HG03159 (cell line): ENCODE measurements at regions not wholly inside any gene's neighbourhood (a gene's known extent, or its start where the extent isn't known, plus 50 kb on each side); places are given as distances from the start of the nearest gene placed in this dataset.

Source experiments
- ATAC-seq: cut with Tn5 transposase; IDR thresholded peaks from one replicate; pipeline ENCODE4 v1.9.1; 2021; ENCODE audit warnings: mild to moderate bottlenecking, moderate library complexity; ENCODE audit not compliant: unreplicated experiment

DNA sequence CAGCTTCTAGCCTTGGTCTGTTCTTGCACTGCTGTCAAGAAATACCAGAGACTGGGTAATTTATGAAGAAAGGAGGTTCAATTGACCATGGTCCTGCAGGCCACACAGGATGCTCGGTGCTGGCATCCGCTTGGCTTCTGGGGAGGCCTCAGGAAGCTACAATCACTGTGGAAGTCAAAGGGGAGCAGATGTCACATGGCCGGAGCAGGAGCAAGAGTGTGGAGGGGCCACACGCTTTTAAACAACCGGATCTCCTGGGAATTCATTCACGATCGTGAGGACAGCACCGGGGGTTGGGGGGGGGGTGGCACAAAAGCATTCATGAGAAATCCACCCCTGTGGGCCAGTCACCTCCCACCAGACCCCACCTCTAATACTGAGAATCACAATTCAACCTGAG is 850.4 kb upstream of the SALL3 start:
- ATAC-seq, result no peak

DNA sequence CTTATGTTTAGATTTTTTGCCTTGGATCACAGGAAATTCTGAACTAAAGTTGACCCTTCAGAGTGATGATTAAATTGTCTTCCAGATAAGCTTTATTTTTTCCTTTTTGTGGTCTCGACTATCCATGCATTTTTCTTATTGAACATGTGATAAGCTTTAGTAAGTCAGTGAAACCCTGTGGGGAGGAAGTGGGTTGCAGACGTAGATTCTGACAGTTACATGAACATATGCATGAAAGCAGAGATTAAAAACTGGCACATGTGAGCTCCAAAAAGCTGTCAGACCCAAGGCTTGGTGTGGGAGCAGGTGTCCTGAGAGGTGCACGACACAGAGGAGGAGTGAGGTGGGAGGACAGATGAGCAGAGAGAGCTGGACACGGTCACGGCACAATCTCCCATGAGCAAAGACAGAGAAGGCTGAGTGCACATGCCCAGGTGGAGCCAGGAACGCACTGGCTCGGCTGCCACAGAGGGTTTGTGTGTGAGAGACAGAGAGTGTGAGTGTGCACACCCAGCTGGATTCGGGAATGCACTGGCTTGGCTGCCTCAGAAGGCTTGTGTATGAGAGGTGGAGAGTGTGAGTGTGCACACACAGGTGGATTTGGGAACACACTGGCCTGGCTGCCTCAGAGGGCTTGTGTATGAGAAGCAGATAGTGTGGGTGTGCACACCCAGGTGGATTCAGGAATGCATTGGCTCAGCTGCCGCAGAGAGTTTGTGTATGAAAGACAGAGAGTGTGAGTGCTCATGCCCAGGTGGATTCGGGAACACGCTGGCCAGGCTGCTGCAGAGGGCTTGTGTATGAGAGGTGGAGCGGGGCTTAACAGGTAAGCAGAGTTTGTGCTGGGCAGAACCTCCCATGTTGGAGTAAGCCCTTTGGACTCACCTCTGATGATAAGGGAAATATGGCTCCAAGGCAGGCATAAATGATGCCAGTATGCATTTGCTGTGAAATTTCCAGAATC is 849.1 kb upstream of the SALL3 start:
- no peak for ATAC-seq

DNA sequence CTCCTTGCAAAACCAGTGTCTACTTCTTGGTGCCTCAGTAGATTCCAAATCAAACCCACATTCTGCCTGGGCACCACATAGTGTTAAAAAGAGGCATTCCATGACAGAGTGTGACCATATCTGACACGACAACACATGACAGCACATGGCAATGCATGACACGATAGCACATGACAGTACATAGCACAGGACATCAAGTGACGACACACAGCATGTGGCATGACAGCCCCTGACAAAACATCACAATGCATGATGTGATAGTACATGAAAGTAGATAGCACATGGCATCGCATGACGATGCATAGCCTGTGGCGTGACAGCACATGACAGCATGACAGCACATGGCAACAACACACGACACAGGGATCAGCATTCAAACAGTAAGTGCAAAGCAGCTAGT is 845.9 kb upstream of the SALL3 start:
- no peak for ATAC-seq

DNA sequence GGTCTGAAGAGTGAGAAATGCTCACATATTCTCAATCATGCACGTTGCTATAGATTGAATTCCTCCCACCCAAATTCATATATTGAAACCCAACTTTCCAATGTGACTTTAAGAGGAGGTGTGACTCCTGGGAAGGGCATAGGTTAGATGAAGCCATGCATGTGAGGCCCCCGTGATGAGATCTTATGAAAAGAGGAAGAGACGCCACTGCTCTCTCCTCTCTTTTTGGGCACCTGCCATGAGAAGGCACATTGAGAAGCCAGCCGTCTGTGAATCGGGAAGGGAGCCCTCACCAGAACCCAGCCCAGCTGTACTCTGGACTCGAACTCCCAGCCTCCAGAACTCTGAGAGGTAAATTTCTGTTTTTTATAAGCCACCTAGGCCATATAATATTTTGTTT is 842.6 kb upstream of the SALL3 start:
- ATAC-seq, result no peak

DNA sequence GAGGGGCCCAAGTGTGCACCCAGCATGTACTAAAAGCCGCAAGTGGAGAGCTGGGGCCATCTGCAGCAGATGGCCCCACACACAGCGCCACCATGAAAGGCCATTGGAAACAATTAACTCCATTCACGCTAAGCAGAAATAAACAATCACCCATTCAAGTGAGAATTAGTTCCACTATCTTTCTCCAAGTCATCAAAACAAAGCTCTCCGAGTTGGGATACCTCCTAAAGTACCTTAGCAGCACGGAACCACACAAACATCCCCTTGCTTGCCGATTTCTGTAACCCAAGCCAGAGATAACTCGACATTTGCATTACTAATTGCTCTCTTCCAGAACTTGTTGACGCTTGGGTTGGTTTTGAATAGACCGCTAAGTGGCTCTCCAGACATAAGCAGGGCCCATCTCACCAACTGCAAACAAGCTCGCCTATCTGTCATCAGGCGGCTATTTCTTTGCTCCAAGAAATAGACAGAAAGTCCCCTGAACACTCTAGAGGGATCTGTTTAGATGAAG is 840.6 kb upstream of the SALL3 start:
- ATAC-seq, result no peak

DNA sequence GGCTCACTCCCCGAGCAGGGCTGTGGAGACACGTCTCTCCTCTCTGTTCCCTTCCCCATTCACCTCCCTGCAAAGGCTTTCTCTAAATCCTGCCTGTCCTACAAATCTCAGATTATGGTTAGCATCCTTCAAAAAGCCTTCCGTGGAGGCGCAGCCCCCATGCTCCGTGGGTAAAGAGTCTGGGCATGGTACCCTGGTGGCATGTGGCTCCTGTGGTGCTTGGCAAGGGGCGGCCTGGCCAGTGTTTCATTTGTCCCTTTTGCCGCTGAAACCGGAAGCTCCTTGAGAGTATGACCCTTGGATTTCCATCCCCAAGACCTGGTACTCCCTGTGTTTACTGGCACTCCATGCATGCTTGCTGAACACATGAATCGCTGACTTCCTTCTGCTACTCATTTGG is 839.3 kb upstream of the SALL3 start:
- ATAC-seq, result no peak

DNA sequence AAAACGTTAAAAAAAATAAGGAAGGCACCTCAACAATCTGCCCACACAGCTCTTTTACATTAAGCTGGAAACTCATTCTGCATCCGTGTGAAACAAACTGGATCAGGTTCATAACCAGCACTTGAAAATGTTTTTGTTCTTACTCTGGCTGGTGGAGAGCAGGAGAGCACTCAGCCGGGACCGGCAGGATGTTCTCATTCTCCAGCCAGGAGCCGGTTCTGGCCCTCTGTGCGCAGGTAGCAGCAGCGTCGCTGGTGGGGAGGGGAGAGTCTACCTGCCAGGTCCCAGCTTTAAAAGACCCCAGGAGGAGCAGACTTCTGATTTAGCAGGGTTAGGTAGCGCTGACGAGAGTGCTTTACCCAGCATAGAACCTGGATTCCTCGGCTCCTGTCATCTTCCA is 834.9 kb upstream of the SALL3 start:
- ATAC-seq, result no peak

DNA sequence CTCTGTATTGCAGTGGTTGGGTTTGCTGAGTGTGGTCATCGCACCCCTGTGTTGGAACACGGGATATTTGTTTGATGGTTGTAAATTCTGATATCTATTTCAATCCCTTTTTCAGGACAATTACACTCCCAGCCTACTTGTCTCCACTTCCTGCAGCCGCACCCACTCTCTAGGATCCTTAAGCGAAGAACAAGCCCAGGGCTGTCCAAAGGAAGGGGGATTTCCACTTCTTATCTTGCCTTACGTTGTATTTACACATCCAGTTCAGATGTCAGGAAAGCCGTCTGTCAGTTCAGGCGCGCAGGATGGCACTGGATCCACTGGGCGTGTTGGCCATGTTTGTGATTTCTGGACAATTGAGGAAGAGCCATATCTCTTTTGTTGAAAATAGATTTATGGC is 834.5 kb upstream of the SALL3 start:
- ATAC-seq, result no peak

DNA sequence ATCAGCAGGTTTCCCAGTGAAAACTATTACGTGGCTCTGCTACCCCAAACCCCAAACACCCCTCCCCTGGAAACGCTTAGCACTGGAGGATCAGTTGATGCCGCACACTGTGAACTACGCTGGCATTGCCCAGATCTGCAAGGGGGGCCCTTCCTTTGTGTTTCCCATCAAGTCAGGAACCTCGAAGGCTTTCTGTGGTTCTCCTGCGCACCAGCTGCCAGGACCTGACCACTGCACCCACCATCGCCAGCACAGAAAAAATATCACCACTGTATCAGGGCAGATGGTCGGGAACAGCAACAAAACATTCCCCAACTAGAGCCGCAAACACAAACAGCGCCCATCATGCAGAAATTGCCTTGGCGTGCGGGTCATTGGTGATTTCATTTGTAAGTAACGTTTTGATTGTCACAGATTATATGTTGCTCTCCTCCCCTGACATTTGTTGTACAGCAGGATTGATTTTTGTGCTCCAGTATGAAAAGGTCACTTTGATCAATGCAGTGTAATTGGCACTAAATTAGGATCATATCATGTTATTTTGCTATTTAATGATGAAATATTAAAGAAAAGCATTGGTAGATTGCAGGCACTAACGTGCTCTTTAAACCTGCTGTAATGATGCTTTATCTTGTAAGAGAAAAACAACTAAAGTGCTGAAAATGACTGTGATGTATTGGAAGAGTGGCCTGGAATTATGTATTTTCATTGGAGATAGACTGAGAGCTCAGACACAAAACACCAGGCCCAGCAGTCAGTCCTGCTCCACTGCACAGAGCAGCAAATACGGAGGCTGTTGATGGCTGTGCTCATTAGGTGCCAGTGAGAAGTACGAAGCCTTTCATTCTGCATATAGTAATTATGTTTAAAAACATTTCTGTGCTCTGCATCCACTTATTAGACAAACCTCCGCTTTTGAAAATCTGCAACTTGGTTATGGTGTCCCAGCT is 833.2 kb upstream of the SALL3 start:
- ATAC-seq, result no peak

DNA sequence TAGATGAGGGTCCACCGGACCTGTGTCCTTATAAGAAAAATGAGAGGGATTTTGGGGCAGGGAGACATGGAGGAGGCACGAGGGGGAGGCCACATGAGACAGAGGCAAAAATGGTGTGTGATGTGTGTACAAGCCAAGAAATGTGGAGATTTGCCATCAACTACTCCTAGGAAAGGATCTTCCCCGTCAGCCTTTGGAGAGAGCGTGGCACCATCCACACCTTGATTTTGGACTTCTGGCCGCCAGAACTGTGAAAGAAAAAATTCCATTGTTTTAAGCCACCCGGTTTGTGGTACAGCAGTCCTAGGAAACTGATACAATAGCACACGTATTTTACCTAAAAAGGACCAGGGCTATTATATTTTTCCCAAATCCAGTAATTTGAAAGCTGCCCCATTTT is 829.0 kb upstream of the SALL3 start:
- no peak for ATAC-seq

DNA sequence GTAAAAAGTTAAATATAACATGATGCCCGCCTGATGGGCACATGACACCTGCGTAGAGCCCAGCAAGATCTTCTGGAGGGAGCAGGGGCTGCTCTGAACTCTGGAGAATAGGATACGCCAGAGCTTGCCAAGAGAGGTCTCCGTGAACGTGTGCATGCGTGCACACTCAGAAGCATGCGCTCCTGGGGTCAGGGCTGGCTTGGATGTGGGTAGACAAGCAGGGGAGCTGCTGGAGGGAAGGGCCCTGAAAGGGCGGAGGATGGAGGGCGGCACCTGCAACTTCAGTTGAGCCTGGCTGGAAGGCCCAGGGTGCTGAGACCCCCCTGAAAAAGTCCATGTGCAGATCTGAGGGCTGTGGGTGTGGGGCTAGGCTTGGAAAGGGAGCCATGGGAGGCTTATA is 828.4 kb upstream of the SALL3 start:
- no peak for ATAC-seq

DNA sequence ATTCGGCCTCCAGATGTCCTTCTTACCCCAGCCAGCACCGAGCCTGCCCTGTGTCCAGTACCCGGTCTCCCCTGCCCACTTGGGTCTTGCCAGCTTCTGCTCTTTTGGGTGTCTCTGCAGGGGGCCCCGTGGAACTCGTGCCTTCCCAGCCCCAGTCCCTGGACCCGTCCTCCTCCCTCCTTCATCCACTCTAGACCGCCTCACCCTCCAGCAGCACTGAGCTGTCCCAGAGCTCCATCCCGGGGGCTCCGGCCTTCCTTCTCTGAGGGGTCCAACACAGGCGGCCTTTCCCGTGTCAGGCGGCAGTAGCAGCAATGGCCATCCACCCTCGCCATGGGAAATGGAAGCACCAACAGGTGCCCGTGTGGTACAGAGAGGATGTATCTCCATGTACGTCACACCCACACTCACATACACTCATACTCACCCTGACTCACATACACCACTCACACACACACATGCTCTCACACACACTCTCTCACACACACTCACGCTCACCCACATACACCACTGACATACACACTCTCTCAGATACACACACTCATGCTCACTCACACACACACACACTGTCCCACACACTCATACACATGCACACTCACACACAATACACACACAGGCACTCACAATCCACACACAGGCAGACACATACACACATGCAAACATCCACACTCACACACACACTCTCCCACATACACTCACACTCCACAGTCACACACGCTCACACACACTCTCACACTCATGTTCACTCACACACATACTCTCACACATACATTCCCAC is 827.5 kb upstream of the SALL3 start:
- ATAC-seq, result no peak

DNA sequence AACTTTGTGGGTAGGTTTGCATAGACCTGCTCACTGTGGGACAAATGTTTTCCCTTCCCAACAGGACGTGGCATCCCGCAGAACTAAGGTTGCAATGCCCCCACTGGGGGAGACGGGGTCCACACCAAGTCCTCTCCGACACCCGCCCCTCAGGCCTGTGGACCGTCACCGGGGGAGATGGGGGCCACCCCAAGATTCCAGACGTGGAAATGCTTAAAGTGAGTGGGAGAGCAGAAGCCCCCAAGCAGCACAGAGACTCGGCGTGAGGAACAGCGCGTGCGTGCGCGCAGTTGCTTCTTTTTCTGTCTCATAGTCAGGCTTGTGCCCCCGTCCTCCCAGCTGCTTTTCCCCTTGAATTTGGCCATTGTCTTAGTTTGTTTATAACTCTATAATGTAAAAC is 826.3 kb upstream of the SALL3 start:
- ATAC-seq, result no peak

DNA sequence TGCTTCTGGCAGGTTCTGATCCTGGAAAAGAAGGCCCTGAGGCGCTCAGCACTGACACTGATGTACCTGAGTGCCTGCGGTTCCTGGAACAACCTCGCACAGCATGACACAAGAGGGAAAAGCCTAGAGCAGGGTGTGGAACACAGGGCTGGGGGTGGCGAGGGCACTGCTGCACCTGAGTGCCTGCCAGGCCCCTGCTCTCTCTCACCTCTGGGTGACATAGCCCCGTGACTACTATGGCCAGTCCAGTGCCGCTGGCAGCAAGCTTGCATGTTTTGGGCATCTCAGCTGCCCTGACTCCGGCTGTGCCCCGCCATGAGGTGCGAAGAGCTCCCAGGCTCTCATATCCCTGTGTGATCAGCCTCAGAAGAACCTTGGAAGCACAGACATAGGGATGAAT is 825.2 kb upstream of the SALL3 start:
- ATAC-seq, result no peak

DNA sequence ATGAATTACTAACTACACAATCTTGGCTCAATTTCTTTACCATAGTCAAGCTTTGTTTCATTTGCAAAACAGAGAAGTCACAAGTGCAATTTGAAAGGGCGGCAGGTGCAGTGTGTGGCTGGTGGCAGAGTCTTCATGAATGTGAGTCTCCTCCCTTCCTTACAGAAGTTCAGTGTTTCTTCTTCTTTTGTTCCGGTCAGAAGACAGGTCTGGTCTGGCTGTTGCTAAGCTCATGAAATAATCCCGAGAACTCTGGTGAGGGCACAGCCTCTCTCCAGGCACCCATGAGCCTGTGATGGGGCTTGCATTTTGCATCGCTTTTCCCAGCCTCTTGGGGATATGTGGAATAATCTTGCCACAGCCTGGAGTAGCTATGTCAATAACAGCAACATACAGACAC is 824.8 kb upstream of the SALL3 start:
- no peak for ATAC-seq

DNA sequence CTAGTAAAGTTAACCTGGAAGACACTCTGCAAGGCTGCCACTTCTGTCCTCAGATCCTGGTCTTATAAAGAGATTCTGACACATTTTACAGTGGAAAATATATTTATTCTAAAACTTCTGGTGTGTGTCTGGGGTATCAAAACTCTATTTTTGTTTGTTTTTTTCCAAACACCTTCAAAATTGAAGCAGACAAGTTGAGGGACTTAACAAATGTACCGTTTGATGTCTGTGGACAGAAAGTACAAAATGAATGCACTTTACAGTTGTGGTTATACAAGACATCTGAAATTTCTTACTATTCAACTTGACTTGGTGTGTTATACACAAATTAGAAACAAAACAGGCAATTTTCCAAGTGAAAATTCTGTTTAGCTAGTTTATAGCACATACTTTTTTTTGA is 823.2 kb upstream of the SALL3 start:
- ATAC-seq, result no peak

DNA sequence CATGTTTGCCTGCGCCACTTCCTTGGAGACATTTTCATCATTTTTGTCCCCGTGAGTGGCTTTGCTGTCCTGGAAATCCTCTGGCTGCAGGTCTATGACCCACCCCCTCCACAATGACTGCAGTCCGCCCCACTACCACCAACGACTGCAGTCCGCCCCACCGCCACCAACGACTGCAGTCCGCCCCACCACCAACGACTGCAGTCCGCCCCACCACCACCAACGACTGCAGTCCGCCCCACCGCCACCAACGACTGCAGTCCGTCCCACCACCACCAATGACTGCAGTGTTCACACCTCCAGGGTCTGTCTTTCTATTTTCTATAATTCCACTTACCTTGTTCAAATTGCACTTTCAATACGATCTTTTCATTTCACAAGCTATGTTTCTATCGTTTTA is 820.7 kb upstream of the SALL3 start:
- ATAC-seq, result no peak

DNA sequence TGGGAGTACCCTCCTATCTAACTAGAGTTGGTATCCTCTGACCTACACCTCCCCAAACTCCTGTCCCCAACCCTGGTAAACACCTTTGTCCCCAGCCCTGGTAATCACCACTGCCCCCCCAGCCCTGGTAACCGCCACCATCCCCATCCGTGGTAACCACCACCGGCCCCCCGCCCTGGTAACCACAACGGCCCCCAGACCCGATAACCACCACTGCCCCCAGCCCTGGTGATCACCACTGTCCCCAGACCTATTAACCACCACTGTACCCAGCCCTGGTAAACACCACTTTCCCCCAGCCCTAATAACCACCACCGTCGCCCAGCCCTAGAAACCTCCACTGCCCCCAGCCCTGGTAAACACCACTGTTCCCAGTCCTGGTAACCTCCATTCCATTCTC is 820.2 kb upstream of the SALL3 start:
- ATAC-seq, result no peak

DNA sequence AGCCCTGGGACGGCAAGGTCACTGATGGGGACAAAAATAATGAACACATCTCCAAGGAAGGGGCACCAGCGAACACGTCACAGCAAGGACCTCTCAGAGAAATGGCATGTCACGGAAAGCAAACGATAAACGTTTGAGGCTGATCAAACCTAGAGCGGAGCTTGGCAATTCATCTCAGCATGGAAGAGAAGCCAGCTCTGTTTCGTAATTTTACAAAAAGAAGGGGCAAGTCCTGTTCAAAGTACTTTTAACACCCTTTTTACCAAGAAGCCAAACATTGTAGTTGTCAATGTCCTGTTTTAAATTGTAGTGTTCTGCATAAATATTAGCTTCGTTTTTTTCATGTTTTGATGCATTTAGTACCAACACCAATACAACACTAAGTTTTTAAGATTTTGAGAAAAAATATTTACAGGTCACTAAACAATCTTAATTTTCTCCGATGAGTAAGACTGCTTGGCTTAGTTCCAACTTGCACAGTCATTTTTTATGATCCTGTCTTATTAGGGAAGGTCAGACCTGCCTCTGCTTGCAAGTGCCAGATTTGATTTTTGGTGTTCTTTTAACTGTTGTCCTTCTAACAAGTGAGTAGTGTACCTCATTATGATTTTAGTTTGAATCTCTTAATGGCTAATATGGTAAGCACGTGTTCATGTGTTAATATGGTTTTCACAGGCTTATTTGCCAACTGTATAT is 818.5 kb upstream of the SALL3 start:
- ATAC-seq, result no peak

DNA sequence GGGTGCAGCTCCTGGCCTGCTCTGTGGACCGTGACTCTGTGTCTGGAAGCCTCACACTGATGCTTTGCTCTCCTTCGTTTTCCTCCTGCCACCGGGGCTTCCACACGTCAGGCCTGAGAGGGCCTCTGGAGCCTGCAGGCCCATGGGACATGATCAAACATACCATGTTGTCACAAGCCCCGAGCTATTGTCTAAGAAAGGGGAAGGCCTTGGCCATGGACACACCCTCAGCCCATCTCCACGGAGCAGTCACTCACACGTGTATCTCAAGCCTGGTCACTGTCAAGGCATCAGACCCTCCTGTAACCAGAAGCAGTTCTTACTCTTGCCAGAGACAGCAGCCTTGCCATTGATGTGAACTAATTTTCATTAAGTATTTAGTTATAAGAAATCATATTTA is 814.1 kb upstream of the SALL3 start:
- ATAC-seq, result no peak
